ENCODE measurements at regions not wholly inside any gene's neighbourhood (a gene's known extent, or its start where the extent isn't known, plus 50 kb on each side); places are given as distances from the start of the nearest gene placed in this dataset.

- no peak overlapping the region for H2BK120ac ChIP-seq (ENCODE audit: low read depth, low read length)
- ATAC-seq (ENCODE audit: low read depth) (no peak), DNase-seq (peak; percentile 2)
- intact Hi-C loops (cut with micrococcal nuclease) (no loop called here), in situ Hi-C loops (cut with MboI; ENCODE audit: low sequenced_read_pairs) (no loop called here), dilution Hi-C loops (cut with HindIII; ENCODE audit: low sequenced_read_pairs, unreplicated experiment) (no loop called here)
- no peaks in the 10 kb centered on the region for H4K20me1 ChIP-seq (ENCODE audit: insufficient read depth, low read length)
- H3K4me3 ChIP-seq (ENCODE audit: insufficient read depth, low read depth, low read length): no peak overlapping the region
- H3K36me3 ChIP-seq (ENCODE audit: control insufficient read depth, insufficient read depth, low read length): no peaks in the 10 kb centered on the region
- no peaks in the 10 kb centered on the region for H3K4me1 ChIP-seq (ENCODE audit: control insufficient read depth, insufficient read depth, low read length)
- no peak overlapping the region for H2AK5ac ChIP-seq (ENCODE audit: low read depth, low read length)
- no peaks in the 10 kb centered on the region for H3K79me1 ChIP-seq (ENCODE audit: low read depth in 1 of 2, low read length in 2 of 2)
- ChIA-PET CTCF (no interaction called here), POLR2A (ENCODE audit: unreplicated experiment) (no interaction called here)
- no peak overlapping the region for H3K27ac ChIP-seq (ENCODE audit: insufficient read depth, low read length)
- no peak for TF ChIP-seq POLR2A (IDR thresholded peaks at IDR 0.05; ENCODE audit: low read depth, low read length)
- no peak for TF ChIP-seq SMC3 (IDR thresholded peaks at IDR 0.05; ENCODE audit: low read depth, low read length)
- TF ChIP-seq MAZ (IDR thresholded peaks at IDR 0.05; ENCODE audit: borderline replicate concordance, low read depth, low read length): no peak
- no peak for TF ChIP-seq RFX5 (IDR thresholded peaks at IDR 0.05; ENCODE audit: low read depth, low read length)
- no peak for TF ChIP-seq USF2 (IDR thresholded peaks at IDR 0.05; ENCODE audit: low read depth, low read length)
- no peak for TF ChIP-seq NFE2L2 (IDR thresholded peaks at IDR 0.05; ENCODE audit: low read depth, low read length)
- no peak for TF ChIP-seq MXI1 (IDR thresholded peaks at IDR 0.05; ENCODE audit: borderline replicate concordance, low read depth, low read length)
- TF ChIP-seq CEBPB (IDR thresholded peaks at IDR 0.05; ENCODE audit: low read depth, low read length): no peak
- TF ChIP-seq CTCF (conservative IDR thresholded peaks at IDR 0.05; ENCODE audit: low read depth, low read length): no peak
- TF ChIP-seq RAD21 (IDR thresholded peaks at IDR 0.05; ENCODE audit: low read length): no peak
- TF ChIP-seq MAFK (IDR thresholded peaks at IDR 0.05; ENCODE audit: low read depth, low read length): no peak
- no peak for TF ChIP-seq CHD1 (IDR thresholded peaks at IDR 0.05; ENCODE audit: low read depth, low read length)
- TF ChIP-seq RCOR1 (IDR thresholded peaks at IDR 0.05; ENCODE audit: insufficient replicate concordance, low read length): no peak
- no peak for TF ChIP-seq FOS (IDR thresholded peaks at IDR 0.05; ENCODE audit: low read depth, low read length)
- TF ChIP-seq BHLHE40 (IDR thresholded peaks at IDR 0.05; ENCODE audit: low read depth, low read length): no peak
- H3K9me3 ChIP-seq (ENCODE audit: control insufficient read depth, insufficient read depth, low read length): no peaks in the 10 kb centered on the region
- no peak overlapping the region for H4K8ac ChIP-seq (ENCODE audit: low read depth in 2 of 2, low read length in 2 of 2)
- no peak overlapping the region for H4K91ac ChIP-seq (ENCODE audit: insufficient read depth, low read depth, low read length)
- no peak overlapping the region for H4K5ac ChIP-seq (ENCODE audit: low read depth, low read length)
- no peak overlapping the region for H2BK20ac ChIP-seq (ENCODE audit: low read depth, low read length)
- no peak overlapping the region for H3K9ac ChIP-seq (ENCODE audit: low read depth, low read length)
- no peak overlapping the region for H2BK5ac ChIP-seq (ENCODE audit: low read depth, low read length, poor library complexity, severe bottlenecking)
- no peak overlapping the region for H2AFZ ChIP-seq (replicated peaks; ENCODE audit: low read length, poor library complexity)
- H3K9me1 ChIP-seq (ENCODE audit: insufficient read depth, low read length): no peaks in the 10 kb centered on the region
- H2AK9ac ChIP-seq (replicated peaks; ENCODE audit: low read depth, low read length, poor library complexity): no peak overlapping the region
- no peaks in the 10 kb centered on the region for H3K27me3 ChIP-seq (ENCODE audit: control insufficient read depth, insufficient read depth, low read length)
- H3K4ac ChIP-seq (ENCODE audit: low read depth, low read length): no peak overlapping the region
- no peak overlapping the region for H3K18ac ChIP-seq (ENCODE audit: low read depth, low read length)
- H3K56ac ChIP-seq (ENCODE audit: extremely low read depth, insufficient read depth, low read length): no peak overlapping the region
- H2BK15ac ChIP-seq (ENCODE audit: low read depth, low read length): no peak overlapping the region
- no peak overlapping the region for H3K14ac ChIP-seq (replicated peaks; ENCODE audit: low read depth, low read length)
- no peak overlapping the region for H3K23ac ChIP-seq (ENCODE audit: low read depth, low read length)
- H3K4me2 ChIP-seq (ENCODE audit: low read depth, low read length): no peak overlapping the region
- BruUV-seq (replicated peaks): no TSS peak
- no CpG with 5 or more reads among the region's 7 CpGs for WGBS, 2 experiments (ENCODE audit: extremely low coverage in 2 of 2, insufficient read length in 1 of 2)
These were observed 289.3 kb upstream of the RORA start for GRCh38 chr15:61518191-61518950.
